Small intestine (tissue), 7 donors: ENCODE measurements at regions not wholly inside any gene's neighbourhood (a gene's known extent, or its start where the extent isn't known, plus 50 kb on each side); places are given as distances from the start of the nearest gene placed in this dataset.
A peak's percentile ranks its signal among the peaks of the same experiment; 100 is the strongest.

Experiments
- DNase-seq, 2 donors: peaks; one replicate each; pipeline versions ENCODE4 v3.0.0 to v3.0.0-alpha.2; 2013
- FAIRE-seq: peaks from 2 replicates; lab custom pipeline; 2012; peaks lifted over from hg19 to GRCh38; lab: Jason Lieb, UNC
- H3K27ac ChIP-seq, 3 donors: one replicate each; pipeline ENCODE4 v1.5.1; 2013; ENCODE audit warnings: low read length in 2 of 3, mild to moderate bottlenecking in 2 of 3, control low read depth in 1 of 3, inconsistent platforms in 1 of 3, low read depth in 1 of 3, moderate library complexity in 1 of 3
- H3K27me3 ChIP-seq, 3 donors: one replicate each; pipeline ENCODE4 v1.6.1; 2013; ENCODE audit warnings: low read length in 3 of 3, inconsistent platforms in 1 of 3; ENCODE audit not compliant: control insufficient read depth in 3 of 3, insufficient read depth in 3 of 3
- H3K36me3 ChIP-seq, 3 donors: one replicate each; pipeline ENCODE4 v1.6.1; 2013; ENCODE audit warnings: low read length in 3 of 3, inconsistent platforms in 1 of 3, low read depth in 1 of 3, mild to moderate bottlenecking in 1 of 3, moderate library complexity in 1 of 3; ENCODE audit not compliant: control insufficient read depth in 3 of 3, insufficient read depth in 2 of 3
- H3K4me1 ChIP-seq, 3 donors: one replicate each; pipeline ENCODE4 v1.6.1; 2013; ENCODE audit warnings: low read length in 2 of 3, inconsistent platforms in 1 of 3, low read depth in 1 of 3, mild to moderate bottlenecking in 1 of 3, moderate library complexity in 1 of 3; ENCODE audit not compliant: control insufficient read depth in 3 of 3, insufficient read depth in 2 of 3
- H3K4me3 ChIP-seq, 3 donors: one replicate each; pipeline ENCODE4 v1.5.1; 2013; ENCODE audit warnings: low read length in 3 of 3, control low read depth in 1 of 3, inconsistent platforms in 1 of 3, low read depth in 1 of 3, mild to moderate bottlenecking in 1 of 3, moderate library complexity in 1 of 3
- H3K9me3 ChIP-seq, 2 donors: one replicate each; pipeline ENCODE4 v1.6.1; 2013; ENCODE audit warnings: low read depth in 1 of 2, low read length in 1 of 2; ENCODE audit not compliant: control insufficient read depth in 2 of 2, insufficient read depth in 1 of 2
- WGBS, 3 donors: extraction: QIAGEN DNeasy Blood & Tissue Kit; methylation state at CpG; one replicate each; pipeline ENCODE4 v1.1.7; 2013; 5-methylcytosine and 5-hydroxymethylcytosine counted together
- donor health status: healthy with polysubstance abuse.
- donor health status: control.
- donor health status: control.
- donor health status: Bipolar disorder and iron deficiency.
- donor health status: healthy.

DNA sequence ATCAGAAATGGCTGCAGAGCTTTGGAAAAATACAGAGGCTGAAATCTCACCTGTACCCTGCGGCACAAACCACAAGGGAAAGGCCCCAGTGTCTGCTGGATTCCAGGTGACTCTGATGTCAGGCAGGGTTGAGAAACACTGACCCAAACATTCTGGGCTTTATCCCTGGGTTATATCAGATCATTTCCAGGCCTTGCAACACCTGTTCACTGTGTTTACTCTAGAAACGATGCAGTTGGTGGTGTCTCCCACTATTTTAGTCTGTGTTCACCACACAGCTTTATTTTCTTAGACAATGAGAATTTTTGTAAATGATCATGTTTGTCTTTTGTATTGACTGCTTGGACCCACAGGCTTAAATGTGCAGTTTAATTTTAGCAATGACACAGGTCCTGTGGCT, 151.5 kb upstream of the SDK2 start:
- Histone ChIP-seq H3K27me3 (peaks cover 0 to 2% (median 2%) of the 10 kb centered on the region in 3 donors), H3K27ac (no peak overlapping the region), H3K4me1 (peaks cover 0 to 15% (median 10%) of the 10 kb centered on the region in 3 donors), H3K36me3 (no peaks in the 10 kb centered on the region), H3K4me3 (no peak overlapping the region), H3K9me3 (no peaks in the 10 kb centered on the region)
- WGBS, 3 donors = 53 to 68% (median 53%) methylated on average over 2 of the region's 2 CpGs
- DNase-seq (no peak), FAIRE-seq (no peak)

DNA sequence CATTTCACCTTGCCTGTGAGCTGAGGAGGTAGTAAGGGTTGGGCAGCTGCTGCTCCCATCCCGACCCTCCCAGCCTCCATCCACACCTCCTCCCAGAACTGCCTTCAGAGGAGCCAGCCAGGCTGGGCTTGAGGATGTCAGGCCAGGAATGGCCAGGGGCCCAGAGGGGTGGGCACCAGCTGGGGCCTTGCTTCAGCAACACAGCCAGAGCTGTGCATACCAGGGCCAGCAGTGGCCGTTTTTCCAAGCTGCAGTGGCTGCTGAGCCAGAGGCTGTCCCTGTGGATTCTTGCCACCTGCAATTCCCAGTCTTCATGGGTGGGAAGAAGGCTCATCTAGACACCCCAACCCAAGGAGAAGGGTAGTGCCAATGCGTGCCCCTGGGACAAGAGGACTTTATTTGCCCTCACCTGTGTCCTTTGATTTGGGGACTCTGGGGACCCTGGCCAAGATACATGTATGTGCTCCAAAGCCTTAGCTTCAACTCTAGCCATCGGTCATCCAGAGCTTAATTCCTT, 153.4 kb upstream of the SDK2 start:
- peak overlapping the region in 1 of 3 donors; percentile 26 for H3K27ac ChIP-seq
- WGBS, 3 donors = 27 to 51% (median 35%) methylated on average over 4 of the region's 4 CpGs
- peaks cover 0 to 15% (median 10%) of the 10 kb centered on the region in 3 donors for H3K4me1 ChIP-seq
- no peak overlapping the region for H3K4me3 ChIP-seq
- H3K36me3 ChIP-seq = no peaks in the 10 kb centered on the region
- H3K9me3 ChIP-seq = no peaks in the 10 kb centered on the region
- peaks cover 0 to 2% (median 2%) of the 10 kb centered on the region in 3 donors for H3K27me3 ChIP-seq
- FAIRE-seq (no peak), DNase-seq (no peak)

DNA sequence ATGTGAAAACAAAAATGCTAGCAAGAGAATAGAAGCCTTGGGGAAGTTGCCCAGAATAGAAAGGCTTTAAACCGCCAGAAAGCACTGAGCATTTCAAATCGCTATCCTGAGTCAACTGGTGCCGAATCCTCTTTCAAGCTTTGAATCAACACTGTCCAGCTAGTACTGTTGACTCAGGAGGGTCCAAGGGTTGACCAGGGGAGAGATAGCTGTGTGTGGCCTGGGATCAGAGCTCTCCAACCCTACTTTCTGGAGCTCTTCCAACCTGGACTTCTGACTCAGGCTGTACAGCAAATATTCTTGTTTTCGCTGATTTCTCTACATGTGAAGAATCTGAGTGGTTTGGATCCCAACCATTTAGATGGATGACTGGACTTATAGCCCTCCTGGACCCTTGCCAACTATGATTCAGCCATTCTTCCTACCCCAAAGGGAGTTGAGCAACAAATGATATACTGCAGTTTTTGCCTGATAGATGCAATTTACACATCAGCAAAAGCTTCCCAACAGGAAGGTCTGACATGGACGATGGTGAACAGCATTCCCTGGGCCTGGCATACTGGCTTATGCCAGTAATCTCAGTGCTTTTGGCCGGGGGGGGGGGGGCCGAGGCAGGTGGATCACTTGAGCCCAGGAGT, 154.0 kb upstream of the SDK2 start:
- H3K4me1 ChIP-seq = peaks cover 0 to 15% (median 10%) of the 10 kb centered on the region in 3 donors
- no peaks in the 10 kb centered on the region for H3K36me3 ChIP-seq
- H3K9me3 ChIP-seq = peaks cover 0 to 4% of the 10 kb centered on the region in 2 donors
- H3K27me3 ChIP-seq = peaks cover 0 to 2% (median 2%) of the 10 kb centered on the region in 3 donors
- no peak overlapping the region for H3K4me3 ChIP-seq
- DNase-seq (peak; percentile 73 to 83), FAIRE-seq (no peak)
- peak overlapping the region in 1 of 3 donors; percentile 26 for H3K27ac ChIP-seq
- WGBS, 3 donors = 21 to 46% (median 35%) methylated on average over 7 of the region's 7 CpGs

DNA sequence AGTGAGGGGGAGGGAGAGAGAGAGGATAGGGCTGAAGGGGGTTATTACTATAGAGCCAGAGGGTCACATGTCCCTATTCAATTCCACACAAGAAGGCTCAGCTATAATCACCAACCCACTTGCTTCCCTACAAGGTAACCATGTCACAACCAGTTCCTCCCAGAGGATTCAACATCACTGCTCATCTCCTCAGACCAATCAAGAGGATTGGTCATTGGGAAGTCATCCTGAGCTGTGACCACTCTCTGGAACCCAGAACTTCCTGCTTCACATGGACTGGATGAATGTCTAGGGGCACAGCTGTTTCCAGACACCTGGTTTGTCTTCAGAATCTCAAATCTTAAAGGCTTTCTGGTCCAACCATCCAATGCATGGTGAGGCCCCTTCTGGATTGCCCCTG, 154.9 kb upstream of the SDK2 start:
- FAIRE-seq = no peak
- peaks cover 0 to 4% of the 10 kb centered on the region in 2 donors for H3K9me3 ChIP-seq
- peaks cover 0 to 15% (median 10%) of the 10 kb centered on the region in 3 donors for H3K4me1 ChIP-seq
- no peaks in the 10 kb centered on the region for H3K36me3 ChIP-seq
- H3K4me3 ChIP-seq = no peak overlapping the region
- DNase-seq = no peak
- no peak overlapping the region for H3K27ac ChIP-seq
- peaks cover 0 to 2% (median 2%) of the 10 kb centered on the region in 3 donors for H3K27me3 ChIP-seq

DNA sequence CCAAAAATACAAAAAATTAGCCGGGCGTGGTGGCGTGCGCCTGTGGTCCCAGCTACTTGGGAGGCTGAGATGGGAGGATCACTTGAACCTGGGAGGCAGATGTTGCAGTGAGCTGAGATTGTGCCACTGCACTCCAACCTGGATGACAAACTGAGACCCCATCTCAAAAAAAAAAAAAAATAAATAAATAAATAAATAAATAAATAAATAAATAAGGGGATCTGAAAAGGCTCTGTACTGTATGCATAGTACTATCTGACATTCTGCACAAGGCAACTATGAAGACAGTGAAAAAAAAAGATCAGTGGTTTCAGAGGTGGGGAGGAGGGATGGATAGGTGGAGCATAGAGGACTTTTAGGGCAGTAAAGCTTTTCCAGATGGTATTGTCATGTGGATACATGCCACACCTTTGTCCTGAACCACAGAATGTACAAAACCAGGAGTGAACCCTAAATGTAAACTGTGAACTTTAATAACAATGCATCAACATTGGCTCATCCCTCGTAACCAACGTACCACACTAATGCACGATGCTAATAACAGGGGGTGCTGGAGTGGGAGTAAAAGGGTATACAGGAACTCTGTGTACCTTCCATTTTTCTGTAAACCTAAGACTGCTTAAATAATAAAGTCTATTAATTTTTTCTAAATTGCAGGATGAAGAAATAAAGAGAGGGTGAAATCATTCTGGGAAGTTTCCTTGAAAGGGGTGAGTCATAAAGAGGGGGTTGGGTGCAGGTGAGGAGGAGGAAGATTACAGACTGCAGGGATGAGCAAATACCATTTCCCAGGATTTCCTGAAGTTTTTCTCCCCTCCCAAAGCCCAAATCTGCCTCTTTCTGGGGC, 155.8 kb upstream of the SDK2 start:
- peaks cover 0 to 2% (median 2%) of the 10 kb centered on the region in 3 donors for H3K27me3 ChIP-seq
- no peak overlapping the region for H3K4me3 ChIP-seq
- H3K36me3 ChIP-seq = no peaks in the 10 kb centered on the region
- FAIRE-seq = no peak
- H3K9me3 ChIP-seq = peaks cover 0 to 4% of the 10 kb centered on the region in 2 donors
- DNase-seq = no peak
- 88 to 92% (median 89%) methylated on average over 7 of the region's 7 CpGs for WGBS, 3 donors
- H3K27ac ChIP-seq = no peak overlapping the region
- peaks cover 0 to 15% (median 10%) of the 10 kb centered on the region in 3 donors for H3K4me1 ChIP-seq

DNA sequence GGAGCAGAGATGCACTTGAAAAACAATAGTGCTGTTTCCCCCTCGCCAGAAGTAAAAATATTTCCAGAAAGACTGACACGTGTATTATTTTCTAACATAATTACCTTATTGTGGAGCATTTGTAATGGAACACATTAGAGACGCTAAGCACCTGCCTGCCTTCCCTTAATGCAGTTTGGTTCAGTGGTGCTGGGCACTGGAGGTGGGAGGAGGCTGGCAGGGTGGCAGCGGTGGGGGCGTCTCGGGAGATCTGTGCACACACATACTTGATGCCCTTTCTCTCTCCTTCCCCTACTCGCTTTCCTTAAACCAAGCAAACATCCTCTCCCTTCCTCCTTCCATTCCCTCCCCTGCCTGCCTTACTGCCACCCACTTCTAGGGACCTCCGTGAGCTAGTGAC, 156.6 kb upstream of the SDK2 start:
- WGBS, 3 donors = 73 to 80% (median 80%) methylated on average over 8 of the region's 8 CpGs
- FAIRE-seq = no peak
- H3K4me3 ChIP-seq = no peak overlapping the region
- peaks cover 0 to 4% of the 10 kb centered on the region in 2 donors for H3K9me3 ChIP-seq
- H3K27ac ChIP-seq = no peak overlapping the region
- H3K36me3 ChIP-seq = no peaks in the 10 kb centered on the region
- no peak for DNase-seq
- peaks cover 0 to 2% (median 0%) of the 10 kb centered on the region in 3 donors for H3K27me3 ChIP-seq
- peaks cover 0 to 15% (median 10%) of the 10 kb centered on the region in 3 donors for H3K4me1 ChIP-seq

DNA sequence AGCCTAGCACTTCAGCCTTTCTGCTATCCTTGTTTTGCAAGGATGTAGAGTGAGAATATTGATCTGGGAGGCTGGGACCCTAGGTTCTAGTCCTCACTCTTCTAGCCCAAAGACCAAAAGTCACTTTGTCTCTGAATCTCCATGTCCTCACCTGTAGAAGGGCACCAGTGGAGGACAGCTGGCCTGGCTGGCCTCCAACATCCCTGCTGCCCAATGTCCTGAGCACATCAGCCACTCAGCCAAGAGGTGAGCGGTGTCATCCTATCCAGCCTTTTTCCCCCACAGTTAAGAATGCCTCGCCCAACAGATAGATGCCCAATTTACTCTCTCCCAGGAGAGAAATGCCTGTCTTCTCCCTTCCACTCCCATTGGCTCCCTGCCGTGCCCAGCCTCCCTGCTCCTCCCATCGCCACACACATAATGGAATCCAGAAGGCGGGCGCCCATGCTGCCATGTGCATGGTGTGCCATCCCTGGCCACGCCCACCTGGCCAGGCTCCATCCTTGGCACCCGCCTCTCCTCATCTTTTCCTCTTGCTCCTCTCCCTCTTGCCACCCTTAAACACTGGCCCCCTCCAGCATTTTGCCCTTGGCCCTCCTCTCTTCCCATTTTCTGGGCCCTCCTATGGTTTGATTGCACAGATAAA, 157.3 kb upstream of the SDK2 start:
- H3K27me3 ChIP-seq = peaks cover 0 to 2% (median 0%) of the 10 kb centered on the region in 3 donors
- WGBS, 3 donors = 91 to 95% (median 94%) methylated on average over 8 of the region's 8 CpGs
- no peak overlapping the region for H3K27ac ChIP-seq
- no peak overlapping the region for H3K4me3 ChIP-seq
- peaks cover 0 to 15% (median 10%) of the 10 kb centered on the region in 3 donors for H3K4me1 ChIP-seq
- FAIRE-seq (no peak), DNase-seq (no peak)
- H3K36me3 ChIP-seq = no peaks in the 10 kb centered on the region
- H3K9me3 ChIP-seq = peaks cover 0 to 4% of the 10 kb centered on the region in 2 donors

DNA sequence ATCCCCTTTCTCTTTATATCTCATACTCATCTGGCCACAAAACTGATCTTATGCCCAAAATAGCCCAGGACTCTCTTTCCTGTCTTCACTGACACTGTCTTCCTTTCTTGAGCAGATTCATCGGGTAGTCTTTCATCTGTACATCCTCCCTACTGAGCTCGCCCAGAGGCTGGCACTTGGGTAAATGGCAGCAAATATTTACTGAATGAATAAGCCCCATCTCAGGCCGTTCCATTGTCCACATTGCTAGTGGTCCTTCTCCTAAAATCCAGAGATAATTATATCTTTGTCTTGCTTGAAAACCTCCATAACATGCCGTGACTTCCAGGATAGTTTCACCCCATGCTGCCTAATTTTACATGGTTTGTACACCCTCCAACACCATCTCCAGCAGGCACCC, 158.1 kb upstream of the SDK2 start:
- Histone ChIP-seq H3K27me3 (peaks cover 0 to under 1% (median 0%) of the 10 kb centered on the region in 3 donors), H3K4me3 (no peak overlapping the region), H3K9me3 (peaks cover 0 to 4% of the 10 kb centered on the region in 2 donors), H3K4me1 (peaks cover 0 to 13% (median 10%) of the 10 kb centered on the region in 3 donors), H3K36me3 (no peaks in the 10 kb centered on the region), H3K27ac (no peak overlapping the region)
- 73 to 80% (median 73%) methylated on average over 4 of the region's 4 CpGs for WGBS, 3 donors
- DNase-seq (no peak), FAIRE-seq (no peak)
